B cell (primary cell): ENCODE measurements at regions not wholly inside any gene's neighbourhood (a gene's known extent, or its start where the extent isn't known, plus 50 kb on each side); places are given as distances from the start of the nearest gene placed in this dataset.

Experiments
- EZH2 ChIP-seq: IDR thresholded peaks from 2 replicates; pipeline ENCODE4 v1.6.1; 2012; ENCODE audit warnings: borderline replicate concordance, low read depth, mild to moderate bottlenecking, moderate library complexity, low read length; ENCODE audit not compliant: insufficient read depth, poor library complexity, severe bottlenecking
- TF ChIP-seq, protein P1 (sequence below): fragments of 200-600 bp; IDR thresholded peaks from one replicate; pipeline ENCODE4 v1.8.0; 2022; ENCODE audit warnings: antibody characterized with exemption, mild to moderate bottlenecking

DNA sequence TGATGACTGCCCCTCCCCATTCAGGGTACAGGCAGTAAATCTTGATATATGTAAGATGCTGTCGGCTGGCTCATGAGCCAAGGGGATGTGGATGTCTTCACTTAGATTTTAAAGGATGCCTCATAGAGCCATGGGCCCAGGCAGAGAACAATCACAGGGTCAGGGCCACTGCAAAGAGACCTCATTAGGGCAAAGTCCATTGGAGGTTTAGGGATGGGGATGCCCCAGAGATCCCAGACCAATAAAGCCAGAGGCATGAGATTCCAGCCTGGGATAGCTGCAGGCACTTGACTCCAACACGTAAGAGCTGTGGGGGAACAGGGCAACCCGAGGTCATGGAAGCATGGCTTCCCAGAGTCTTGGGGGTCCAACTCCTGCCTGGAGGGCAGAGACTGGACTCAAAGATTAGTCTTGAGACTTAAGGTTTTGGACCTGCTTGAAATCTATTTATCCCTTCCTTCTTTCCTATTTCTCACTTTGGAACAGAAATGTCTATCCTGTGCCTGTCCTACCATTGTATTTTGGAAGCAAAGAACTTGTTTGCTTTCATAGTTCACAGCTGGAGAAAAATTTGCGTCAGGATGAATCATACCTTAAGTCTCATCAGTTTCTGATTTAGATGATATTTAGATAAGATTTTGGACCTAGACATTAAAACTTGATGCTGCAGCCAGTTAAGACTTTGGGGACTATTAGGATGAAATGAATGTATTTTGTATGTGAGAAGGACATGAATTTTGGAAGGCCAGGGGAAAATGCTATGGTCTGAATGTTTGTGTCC lies 101.3 kb upstream of the ADRA1B start:
- TF ChIP-seq, protein P1, sequence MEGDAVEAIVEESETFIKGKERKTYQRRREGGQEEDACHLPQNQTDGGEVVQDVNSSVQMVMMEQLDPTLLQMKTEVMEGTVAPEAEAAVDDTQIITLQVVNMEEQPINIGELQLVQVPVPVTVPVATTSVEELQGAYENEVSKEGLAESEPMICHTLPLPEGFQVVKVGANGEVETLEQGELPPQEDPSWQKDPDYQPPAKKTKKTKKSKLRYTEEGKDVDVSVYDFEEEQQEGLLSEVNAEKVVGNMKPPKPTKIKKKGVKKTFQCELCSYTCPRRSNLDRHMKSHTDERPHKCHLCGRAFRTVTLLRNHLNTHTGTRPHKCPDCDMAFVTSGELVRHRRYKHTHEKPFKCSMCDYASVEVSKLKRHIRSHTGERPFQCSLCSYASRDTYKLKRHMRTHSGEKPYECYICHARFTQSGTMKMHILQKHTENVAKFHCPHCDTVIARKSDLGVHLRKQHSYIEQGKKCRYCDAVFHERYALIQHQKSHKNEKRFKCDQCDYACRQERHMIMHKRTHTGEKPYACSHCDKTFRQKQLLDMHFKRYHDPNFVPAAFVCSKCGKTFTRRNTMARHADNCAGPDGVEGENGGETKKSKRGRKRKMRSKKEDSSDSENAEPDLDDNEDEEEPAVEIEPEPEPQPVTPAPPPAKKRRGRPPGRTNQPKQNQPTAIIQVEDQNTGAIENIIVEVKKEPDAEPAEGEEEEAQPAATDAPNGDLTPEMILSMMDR, result no peak
- TF ChIP-seq EZH2, result no peak
